ENCODE measurements at regions not wholly inside any gene's neighbourhood (a gene's known extent, or its start where the extent isn't known, plus 50 kb on each side); places are given as distances from the start of the nearest gene placed in this dataset.

- DNase-seq: no peak
Measured at GRCh38 chr4:17286752-17287460, 225.0 kb downstream of the QDPR start.

GRCh38 chr4:17285747-17286146, 226.1 kb downstream of the QDPR start:
- DNase-seq: no peak

- no peak for DNase-seq
Measured at GRCh38 chr4:17284323-17285175, 227.3 kb downstream of the QDPR start.

GRCh38 chr4:17283832-17284231, 228.1 kb downstream of the QDPR start:
- DNase-seq: peak; percentile 41

GRCh38 chr4:17283251-17283650, 228.6 kb downstream of the QDPR start:
- no peak for DNase-seq

GRCh38 chr4:17280261-17281018, 231.4 kb downstream of the QDPR start:
- no peak for DNase-seq

GRCh38 chr4:17276776-17277175, 235.1 kb downstream of the QDPR start:
- no peak for DNase-seq

GRCh38 chr4:17275836-17276235, 236.1 kb downstream of the QDPR start:
- no peak for DNase-seq

- DNase-seq: no peak
Measured at GRCh38 chr4:17273047-17273446, 238.8 kb downstream of the QDPR start.

- no peak for DNase-seq
Measured at GRCh38 chr4:17272154-17272553, 239.7 kb downstream of the QDPR start.

GRCh38 chr4:17265653-17266052, 246.2 kb downstream of the QDPR start:
- DNase-seq: no peak

GRCh38 chr4:17265139-17265538, 246.8 kb downstream of the QDPR start:
- DNase-seq: no peak

GRCh38 chr4:17260166-17260907, 251.6 kb downstream of the QDPR start:
- no peak for DNase-seq

- DNase-seq: no peak
Measured at GRCh38 chr4:17258106-17258505, 253.8 kb downstream of the QDPR start.

GRCh38 chr4:17252131-17252530, 259.8 kb downstream of the QDPR start:
- DNase-seq: no peak

- no peak for DNase-seq
Measured at GRCh38 chr4:17251101-17251500, 260.8 kb downstream of the QDPR start.

GRCh38 chr4:17250591-17250990, 261.3 kb downstream of the QDPR start:
- DNase-seq: no peak

GRCh38 chr4:17246656-17247055, 265.2 kb downstream of the QDPR start:
- DNase-seq: no peak

GRCh38 chr4:17241835-17242234, 270.1 kb downstream of the QDPR start:
- DNase-seq: no peak

GRCh38 chr4:17238633-17239032, 273.3 kb downstream of the QDPR start:
- no peak for DNase-seq

GRCh38 chr4:17236686-17237085, 275.2 kb downstream of the QDPR start:
- DNase-seq: no peak

GRCh38 chr4:17234678-17235077, 277.2 kb downstream of the QDPR start:
- DNase-seq: no peak

Measured in NCI-H1092 (cell line).